GM19328 (cell line): ENCODE measurements at regions not wholly inside any gene's neighbourhood (a gene's known extent, or its start where the extent isn't known, plus 50 kb on each side); places are given as distances from the start of the nearest gene placed in this dataset.
"Not testable (repeated sequence)": the region's sequence is repeated elsewhere in the genome, so short reads cannot be mapped to it uniquely, and the experiment has no call there.

Source experiments
- ATAC-seq: cut with Tn5 transposase; IDR thresholded peaks from one replicate; pipeline ENCODE4 v1.9.1; 2021; ENCODE audit warnings: mild to moderate bottlenecking, moderate library complexity; ENCODE audit not compliant: unreplicated experiment

GRCh38 chr7:114364151-114364550, 50.5 kb upstream of the FOXP2 start:
- ATAC-seq: no peak

- ATAC-seq: no peak
Measured at GRCh38 chr7:114363292-114363691, 51.3 kb upstream of the FOXP2 start.

GRCh38 chr7:114358911-114359310, 55.7 kb upstream of the FOXP2 start:
- no peak for ATAC-seq

GRCh38 chr7:114356133-114356532, 58.5 kb upstream of the FOXP2 start:
- no peak for ATAC-seq

- ATAC-seq: no peak
Measured at GRCh38 chr7:114354306-114354705, 60.3 kb upstream of the FOXP2 start.

- ATAC-seq: no peak
Measured at GRCh38 chr7:114345494-114345893, 69.1 kb upstream of the FOXP2 start.

- no peak for ATAC-seq
Measured at GRCh38 chr7:114343949-114344708, 70.5 kb upstream of the FOXP2 start.

GRCh38 chr7:114342431-114343179, 72.0 kb upstream of the FOXP2 start:
- ATAC-seq: no peak

- ATAC-seq: no peak
Measured at GRCh38 chr7:114341648-114342047, 73.0 kb upstream of the FOXP2 start.

GRCh38 chr7:114334989-114335388, 79.6 kb upstream of the FOXP2 start:
- no peak for ATAC-seq

GRCh38 chr7:114329458-114329857, 85.2 kb upstream of the FOXP2 start:
- ATAC-seq: not testable (repeated sequence)

- ATAC-seq: no peak
Measured at GRCh38 chr7:114317450-114318098, 97.0 kb upstream of the FOXP2 start.

- ATAC-seq: no peak
Measured at GRCh38 chr7:114312649-114313048, 102.0 kb upstream of the FOXP2 start.

- ATAC-seq: no peak
Measured at GRCh38 chr7:114310345-114311110, 104.1 kb upstream of the FOXP2 start.

GRCh38 chr7:114309729-114310128, 104.9 kb upstream of the FOXP2 start:
- ATAC-seq: no peak

GRCh38 chr7:114303301-114303700, 111.3 kb upstream of the FOXP2 start:
- ATAC-seq: no peak

GRCh38 chr7:114302858-114303257, 111.8 kb upstream of the FOXP2 start:
- no peak for ATAC-seq

- no peak for ATAC-seq
Measured at GRCh38 chr7:114298011-114298410, 116.6 kb upstream of the FOXP2 start.

- ATAC-seq: no peak
Measured at GRCh38 chr7:114297121-114297520, 117.5 kb upstream of the FOXP2 start.

- ATAC-seq: no peak
Measured at GRCh38 chr7:114295522-114295921, 119.1 kb upstream of the FOXP2 start.

GRCh38 chr7:114294036-114294435, 120.6 kb upstream of the FOXP2 start:
- no peak for ATAC-seq
